ENCODE measurements at regions not wholly inside any gene's neighbourhood (a gene's known extent, or its start where the extent isn't known, plus 50 kb on each side); places are given as distances from the start of the nearest gene placed in this dataset.

DNA sequence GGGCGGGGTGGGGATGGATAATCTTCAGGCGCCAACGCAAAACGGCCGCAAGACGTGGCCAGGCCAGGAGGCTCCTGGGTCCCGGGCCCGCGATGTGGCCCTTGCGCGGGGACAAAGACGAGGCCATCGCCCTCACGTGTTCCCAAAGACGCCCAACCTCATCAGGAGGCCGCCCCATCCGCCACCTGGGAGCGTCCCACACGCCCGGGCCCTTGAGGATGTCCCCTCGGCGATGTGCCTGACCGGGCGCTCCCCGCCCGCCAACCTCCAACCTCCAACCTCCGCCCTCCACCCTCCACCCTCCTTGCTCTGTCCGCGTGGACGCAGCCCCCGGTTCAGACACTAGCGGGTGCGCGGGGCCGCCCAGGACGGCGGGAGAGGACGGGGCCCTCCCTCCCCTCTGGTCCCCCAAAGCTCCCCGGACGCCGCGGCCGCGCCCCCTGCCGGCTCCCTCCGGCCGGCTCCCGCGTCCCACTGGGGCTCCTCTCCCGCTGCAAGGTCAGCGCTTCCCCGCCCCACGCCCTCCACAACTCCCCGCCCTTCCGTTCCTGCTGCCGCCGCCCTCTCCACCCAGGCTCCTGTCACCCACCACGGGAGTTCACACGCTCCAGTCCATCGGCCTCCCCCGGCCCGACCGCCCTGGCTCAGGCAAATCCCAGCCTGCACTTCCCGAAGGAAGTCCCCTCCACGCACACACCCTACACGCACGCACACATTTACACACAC lies 250.8 kb upstream of the RPL38 start:
- ChIA-PET POLR2A (ENCODE audit: partially characterized antibody) (no interaction called here), CTCF (ENCODE audit: partially characterized antibody) (interaction anchor here (0.6 to 1.2 kb wide), 6 partner anchors 12 to 306 kb away, joined by 3 read pairs; no protein-coding TSS in a partner anchor)
- H2BK15ac ChIP-seq (ENCODE audit: low read length), result peak overlapping the region; percentile 34; the same call in 1 of the 2 replicates
- H3K79me2 ChIP-seq (ENCODE audit: control insufficient read depth in 1 of 2, insufficient read depth in 2 of 2, low read length in 2 of 2), result no peaks in the 10 kb centered on the region
- peak overlapping the region; percentile 37 for H4K91ac ChIP-seq (replicated peaks; ENCODE audit: insufficient read length, low read length)
- peak overlapping the region; percentile 39 for H4K8ac ChIP-seq (ENCODE audit: extremely low read depth, insufficient read depth, low read length)
- H3K4me2 ChIP-seq (ENCODE audit: insufficient read depth in 1 of 2, low read depth in 2 of 2, low read length in 2 of 2), result peak overlapping the region; percentile 86 to 89
- H2BK5ac ChIP-seq (ENCODE audit: low read depth, low read length), result peak overlapping the region; percentile 78; the same call in 1 of the 2 replicates
- no peak overlapping the region for H2BK20ac ChIP-seq (ENCODE audit: low read length)
- H2AFZ ChIP-seq (ENCODE audit: low read length), result peak overlapping the region; percentile 51; the same call in 1 of the 2 replicates
- H3K18ac ChIP-seq (ENCODE audit: extremely low read depth, low read length), result peak overlapping the region; percentile 89; the same call in 1 of the 2 replicates
- WGBS, 2 experiments (ENCODE audit: extremely low coverage in 1 of 2, insufficient coverage in 1 of 2, insufficient read length in 1 of 2, insufficient replicate concordance in 2 of 2, low coverage in 1 of 2, low lambda C conversion rate in 2 of 2, missing lambda C conversion rate in 1 of 2), result 4% methylated on average over 26 of the region's 67 CpGs; no CpG with 5 or more reads in 1 of the 2 experiments
- peak overlapping the region; percentile 59 for H3K56ac ChIP-seq (replicated peaks; ENCODE audit: insufficient read length, low read depth, low read length)
- peak overlapping the region; percentile 68; the same call in 1 of the 2 replicates for H2BK12ac ChIP-seq (ENCODE audit: low read depth, low read length)
- DNase-seq (ENCODE audit: low read depth in 1 of 2, low spot score in 2 of 2), result peak in 1 of 2 experiments; percentile 73
- no peak overlapping the region for H3K14ac ChIP-seq (ENCODE audit: insufficient read length)
- H2AK5ac ChIP-seq (ENCODE audit: low read depth, low read length), result peak overlapping the region; percentile 89; the same call in 1 of the 2 replicates
- no peak overlapping the region for H2BK120ac ChIP-seq (replicated peaks; ENCODE audit: low read depth, low read length)
- H3K23me2 ChIP-seq (ENCODE audit: low read depth, low read length), result peaks cover 26% of the 10 kb centered on the region; the same call in 1 of the 2 replicates
- H3K4ac ChIP-seq (replicated peaks; ENCODE audit: insufficient read length, low read depth, low read length), result no peak overlapping the region
- H3K9ac ChIP-seq (replicated peaks in 1 of 4; ENCODE audit: extremely low read depth in 1 of 4, low read depth in 3 of 4, low read length in 3 of 4), result 0 out of 7 replicates have a peak overlapping the region, but pooled peaks of 1 of the 4 experiments have one; percentile 1
- peak overlapping the region; percentile 41 to 60 (median 50) for H3K4me3 ChIP-seq (ENCODE audit: extremely low read depth in 1 of 4, insufficient read depth in 2 of 4, low read depth in 3 of 4, low read length in 4 of 4)
- H3K23ac ChIP-seq (ENCODE audit: insufficient read length), result no peak overlapping the region
- peaks cover 0 to 11% (median 6%) of the 10 kb centered on the region in 4 experiments; a peak in 5 of 7 replicates for H3K4me1 ChIP-seq (replicated peaks in 1 of 4; ENCODE audit: control insufficient read depth in 3 of 4, insufficient read depth in 4 of 4, low read length in 3 of 4)
- no peak overlapping the region for H3K27ac ChIP-seq (ENCODE audit: low read depth, low read length)
- H3K36me3 ChIP-seq (ENCODE audit: control insufficient read depth in 2 of 4, insufficient read depth in 4 of 4, low read length in 3 of 4), result no peaks in the 10 kb centered on the region
- H3K79me1 ChIP-seq (ENCODE audit: low read depth, low read length), result no peaks in the 10 kb centered on the region
- FAIRE-seq, result no peak
- H4K5ac ChIP-seq (ENCODE audit: insufficient read length, low read depth, low read length), result peak overlapping the region; percentile 14
- H4K20me1 ChIP-seq (replicated peaks in 1 of 2; ENCODE audit: control insufficient read depth in 1 of 2, insufficient read depth in 2 of 2, low read length in 2 of 2), result peaks cover 0 to 9% of the 10 kb centered on the region in 2 experiments
- peaks cover 1 to 28% (median 25%) of the 10 kb centered on the region in 4 experiments for H3K27me3 ChIP-seq (replicated peaks in 1 of 4; ENCODE audit: control insufficient read depth in 3 of 4, extremely low read depth in 1 of 4, insufficient read depth in 3 of 4, low read length in 3 of 4)
- H3K9me3 ChIP-seq (ENCODE audit: insufficient read depth in 2 of 2, low read depth in 1 of 2, low read length in 1 of 2), result no peaks in the 10 kb centered on the region
- TF ChIP-seq ZNF274 (IDR thresholded peaks at IDR 0.05; ENCODE audit: borderline replicate concordance, extremely low read depth, low read length) (no peak), SIX5 (IDR thresholded peaks at IDR 0.05; ENCODE audit: low read depth, low read length) (no peak), CREB1 (IDR thresholded peaks at IDR 0.05) (peak; percentile 16; the same call in 1 of the 2 replicates), SIN3A (conservative IDR thresholded peaks at IDR 0.05 in 1 of 2, IDR thresholded peaks at IDR 0.05 in 1 of 2; ENCODE audit: low read depth in 1 of 2, low read length in 2 of 2) (no peak), PHF8 (conservative IDR thresholded peaks at IDR 0.05; ENCODE audit: low read depth, low read length) (peak; percentile 48; the same call in 1 of the 2 replicates), SP1 (IDR thresholded peaks at IDR 0.05; ENCODE audit: low read depth, low read length) (no peak), RFX5 (IDR thresholded peaks at IDR 0.05; ENCODE audit: borderline replicate concordance, low read depth, low read length) (no peak), CTBP2 (IDR thresholded peaks at IDR 0.05; ENCODE audit: borderline replicate concordance, insufficient read depth, insufficient read length, low read length) (no peak), RNF2 (IDR thresholded peaks at IDR 0.05; ENCODE audit: borderline replicate concordance, low read depth, low read length, missing control alignments, poor library complexity, severe bottlenecking) (no peak)
- TF ChIP-seq, protein P1, sequence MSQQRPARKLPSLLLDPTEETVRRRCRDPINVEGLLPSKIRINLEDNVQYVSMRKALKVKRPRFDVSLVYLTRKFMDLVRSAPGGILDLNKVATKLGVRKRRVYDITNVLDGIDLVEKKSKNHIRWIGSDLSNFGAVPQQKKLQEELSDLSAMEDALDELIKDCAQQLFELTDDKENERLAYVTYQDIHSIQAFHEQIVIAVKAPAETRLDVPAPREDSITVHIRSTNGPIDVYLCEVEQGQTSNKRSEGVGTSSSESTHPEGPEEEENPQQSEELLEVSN (IDR thresholded peaks at IDR 0.05), result peak; percentile 93
